GM13976 (cell line): ENCODE measurements at regions not wholly inside any gene's neighbourhood (a gene's known extent, or its start where the extent isn't known, plus 50 kb on each side); places are given as distances from the start of the nearest gene placed in this dataset.
"Not testable (repeated sequence)": the region's sequence is repeated elsewhere in the genome, so short reads cannot be mapped to it uniquely, and the experiment has no call there.

ENCODE experiments used
- DNase-seq: peaks from one replicate; pipeline ENCODE4 v3.0.0; 2012; ENCODE audit warnings: low spot score
- CTCF ChIP-seq: IDR thresholded peaks from 2 replicates; pipeline ENCODE4 v1.5.1; 2012; ENCODE audit warnings: borderline replicate concordance, mild to moderate bottlenecking; ENCODE audit not compliant: insufficient read depth; ENCODE audit errors: extremely low read depth, missing control alignments, control extremely low read depth
- in situ Hi-C: fragments of 300-500 bp; cut with MboI; formaldehyde crosslinking; loops from one replicate; pipeline ENCODE4 v1.12.0; 2022; ENCODE audit warnings: low sequenced_read_pairs, mixed read lengths, inconsistent platforms; ENCODE audit not compliant: unreplicated experiment

- in situ Hi-C loops: no loop called here
- TF ChIP-seq CTCF: no peak
- DNase-seq: no peak
These were observed 152.2 kb downstream of the LIPI start for GRCh38 chr21:14058566-14058965.

- in situ Hi-C loops, DNase-seq: not testable (repeated sequence)
These were observed 152.8 kb downstream of the LIPI start for GRCh38 chr21:14057841-14058481.

GRCh38 chr21:14057313-14057712 is 153.4 kb downstream of the LIPI start:
- DNase-seq: no peak
- TF ChIP-seq CTCF: no peak
- in situ Hi-C loops: no loop called here

GRCh38 chr21:14056771-14057191 is 154.0 kb downstream of the LIPI start:
- DNase-seq: no peak
- in situ Hi-C loops: no loop called here

GRCh38 chr21:14055746-14056515 is 154.8 kb downstream of the LIPI start:
- in situ Hi-C loops, DNase-seq: not testable (repeated sequence)

More at GRCh38 chr21:14056771-14057191, 154.0 kb downstream of the LIPI start:
- no peak for TF ChIP-seq CTCF

GRCh38 chr21:14054682-14055081 is 156.1 kb downstream of the LIPI start:
- in situ Hi-C loops: no loop called here
- no peak for TF ChIP-seq CTCF
- no peak for DNase-seq

GRCh38 chr21:14050121-14050520 is 160.6 kb downstream of the LIPI start:
- no peak for TF ChIP-seq CTCF
- no peak for DNase-seq
- in situ Hi-C loops: no loop called here
